HCT116 (cell line): ENCODE measurements at regions not wholly inside any gene's neighbourhood (a gene's known extent, or its start where the extent isn't known, plus 50 kb on each side); places are given as distances from the start of the nearest gene placed in this dataset.

ENCODE experiments used
- ATAC-seq: fragments of 200-7000 bp; cut with Tn5 transposase; 2 replicates; pipeline ENCODE4 v1.9.1; 2020; ENCODE audit warnings: mild to moderate bottlenecking, moderate library complexity
- BruUV-seq: library from RNA; stranded (reverse); fragments of 400-500 nt; replicated peaks from 2 replicates; lab custom pipeline; 2021; lab: Mats Ljungman, UMichigan
- CTCF ChIA-PET: fragments of 300-600 bp; sonication (Branson Sonifier 250); formaldehyde crosslinking; loops from one replicate; lab custom pipeline; 2021; ENCODE audit warnings: antibody characterized with exemption; lab: Charles Lee
- POLR2A ChIA-PET: fragments of 300-600, 350-600 bp; sonication (Branson Sonifier 250); formaldehyde crosslinking; loops from one replicate; lab custom pipeline; 2021; ENCODE audit warnings: antibody characterized with exemption; lab: Charles Lee
- RAD21 ChIA-PET, 2 experiments: fragments of 300-600 bp; sonication (Branson Sonifier 250); formaldehyde crosslinking; loops; one replicate each; lab custom pipeline; 2023; ENCODE audit warnings: low total read pairs in 2 of 2; ENCODE audit not compliant: uncharacterized antibody in 2 of 2, unreplicated experiment in 2 of 2, low non-redundant PET in 1 of 2; lab: Charles Lee
- DNase-seq: peaks from one replicate; pipeline ENCODE4 v3.0.0-alpha.2; 2010; ENCODE audit warnings: low read depth, low spot score
- H2AFZ ChIP-seq: fragments of 200-600 bp; shearing (Covaris generic), sonication (generic); 2 replicates; pipeline ENCODE4 v1.6.1; 2017; ENCODE audit warnings: low read depth, mixed run types, mixed read lengths, antibody characterized with exemption, low read length; ENCODE audit not compliant: poor library complexity, severe bottlenecking
- H3K27ac ChIP-seq: 2 replicates; pipeline ENCODE4 v1.5.1; 2012; ENCODE audit warnings: low read depth, low read length
- H3K27me3 ChIP-seq: fragments of 200-600 bp; sonication (generic); 2 replicates; pipeline ENCODE4 v1.6.1; 2016; ENCODE audit warnings: mixed run types, low read length, mixed read lengths; ENCODE audit not compliant: insufficient read depth
- H3K36me3 ChIP-seq, 2 experiments: fragments of 200-500 bp in 1 of 2; fragments of 200-600 bp in 1 of 2; sonication (Bioruptor generic) in 1 of 2; sonication (generic) in 1 of 2; 2 replicates each; pipeline versions ENCODE4 v1.5.1 to v1.6.1; 2014 to 2016; ENCODE audit warnings: low read length in 2 of 2, inconsistent platforms in 1 of 2, mixed read lengths in 1 of 2, mixed run types in 1 of 2; ENCODE audit not compliant: insufficient read depth in 2 of 2, control insufficient read depth in 1 of 2
- H3K4me1 ChIP-seq, 2 experiments: fragments of 200-600 bp in 1 of 2; sonication (generic) in 1 of 2; 2 replicates each; pipeline versions ENCODE4 v1.5.1 to v1.6.1; 2012 to 2017; ENCODE audit warnings: low read length in 2 of 2, inconsistent platforms in 1 of 2, mild to moderate bottlenecking in 1 of 2, mixed read lengths in 1 of 2, mixed run types in 1 of 2, moderate library complexity in 1 of 2; ENCODE audit not compliant: insufficient read depth in 2 of 2, control insufficient read depth in 1 of 2
- H3K4me2 ChIP-seq: fragments of 200-600 bp; sonication (generic); 2 replicates; pipeline ENCODE4 v1.6.1; 2017; ENCODE audit warnings: mixed run types, low read length, mixed read lengths
- H3K4me3 ChIP-seq, 2 experiments: fragments of 200-600 bp in 1 of 2; sonication (generic) in 1 of 2; replicated peaks in 1 of 2; 2 replicates each; pipeline ENCODE4 v1.5.1; 2011 to 2016; ENCODE audit warnings: low read length in 2 of 2, control low read depth in 1 of 2, low read depth in 1 of 2, mild to moderate bottlenecking in 1 of 2, mixed read lengths in 1 of 2, mixed run types in 1 of 2
- H3K79me2 ChIP-seq: fragments of 200-600 bp; sonication (generic); 2 replicates; pipeline ENCODE4 v1.6.1; 2017; ENCODE audit warnings: mild to moderate bottlenecking, mixed run types, low read length, moderate library complexity, mixed read lengths; ENCODE audit not compliant: insufficient read depth
- H3K9ac ChIP-seq: fragments of 200-600 bp; sonication (generic); 2 replicates; pipeline ENCODE4 v1.6.1; 2016; ENCODE audit warnings: low read length, mixed read lengths
- H3K9me2 ChIP-seq: fragments of 200-600 bp; sonication (generic), shearing (Covaris generic); 2 replicates; pipeline ENCODE4 v1.6.1; 2017; ENCODE audit warnings: mixed run types, mild to moderate bottlenecking, moderate library complexity; ENCODE audit not compliant: insufficient read depth
- H3K9me3 ChIP-seq, 2 experiments: fragments of 200-500 bp in 1 of 2; fragments of 200-600 bp in 1 of 2; sonication (Bioruptor generic) in 1 of 2; sonication (generic) in 1 of 2; 2 replicates each; pipeline ENCODE4 v1.6.1; 2014 to 2017; ENCODE audit warnings: low read length in 2 of 2, mixed read lengths in 2 of 2, inconsistent platforms in 1 of 2, low read depth in 1 of 2, mild to moderate bottlenecking in 1 of 2, mixed run types in 1 of 2, moderate library complexity in 1 of 2; ENCODE audit not compliant: control insufficient read depth in 1 of 2, insufficient read depth in 1 of 2
- H4K20me1 ChIP-seq: fragments of 200-600 bp; sonication (generic), shearing (Covaris generic); 2 replicates; pipeline ENCODE4 v1.6.1; 2017; ENCODE audit warnings: mixed run types, mild to moderate bottlenecking, moderate library complexity; ENCODE audit not compliant: insufficient read depth
- ATF3 ChIP-seq: IDR thresholded peaks from 2 replicates; pipeline ENCODE4 v1.6.1; 2012
- CBX3 ChIP-seq: IDR thresholded peaks from 2 replicates; pipeline ENCODE4 v1.6.1; 2012; ENCODE audit warnings: low read depth
- CEBPB ChIP-seq: IDR thresholded peaks from 2 replicates; pipeline ENCODE4 v1.6.1; 2012; ENCODE audit warnings: low read depth
- ELF1 ChIP-seq: IDR thresholded peaks from 2 replicates; pipeline ENCODE4 v1.6.1; 2012; ENCODE audit warnings: low read depth, borderline replicate concordance
- EZH2 ChIP-seq: fragments of 200-600 bp; sonication (generic); IDR thresholded peaks from 2 replicates; pipeline ENCODE4 v1.6.1; 2017; ENCODE audit warnings: antibody characterized with exemption, mixed run types
- EZH2phosphoT487 ChIP-seq: fragments of 200-600 bp; IDR thresholded peaks from 2 replicates; pipeline ENCODE4 v1.6.1; 2018; ENCODE audit warnings: antibody characterized with exemption, borderline replicate concordance
- JUND ChIP-seq: IDR thresholded peaks from 2 replicates; pipeline ENCODE4 v1.6.1; 2012
- POLR2A ChIP-seq: IDR thresholded peaks from 2 replicates; pipeline ENCODE4 v1.7.0; 2011; ENCODE audit warnings: borderline replicate concordance; ENCODE audit not compliant: insufficient read depth, insufficient read length; ENCODE audit errors: extremely low read depth
- RAD21 ChIP-seq: IDR thresholded peaks from 2 replicates; pipeline ENCODE4 v1.6.1; 2012; ENCODE audit warnings: low read depth, mild to moderate bottlenecking
- REST ChIP-seq: IDR thresholded peaks from 2 replicates; pipeline ENCODE4 v1.6.1; 2012; ENCODE audit warnings: low read depth
- SIN3A ChIP-seq: IDR thresholded peaks from 2 replicates; pipeline ENCODE4 v1.6.1; 2012; ENCODE audit warnings: low read depth
- TCF7L2 ChIP-seq: IDR thresholded peaks from 2 replicates; pipeline ENCODE4 v1.7.0; 2011; ENCODE audit warnings: borderline replicate concordance, inconsistent platforms; ENCODE audit not compliant: insufficient read depth, insufficient read length; ENCODE audit errors: extremely low read depth
- YY1 ChIP-seq: IDR thresholded peaks from 2 replicates; pipeline ENCODE4 v1.6.1; 2011; ENCODE audit warnings: low read length, low read depth, moderate library complexity, mild to moderate bottlenecking; ENCODE audit not compliant: insufficient replicate concordance; ENCODE audit errors: extremely low read depth
- ZFX ChIP-seq: fragments of 450-650 bp; IDR thresholded peaks from 2 replicates; pipeline ENCODE4 v1.6.1; 2017
- intact Hi-C: fragments of 100-400 bp; cut with micrococcal nuclease; formaldehyde crosslinking; loops from 2 replicates; pipeline ENCODE4 v1.10.0; 2022
- TF ChIP-seq, protein P1 (sequence below): IDR thresholded peaks from 2 replicates; pipeline ENCODE4 v1.6.1; 2012

DNA sequence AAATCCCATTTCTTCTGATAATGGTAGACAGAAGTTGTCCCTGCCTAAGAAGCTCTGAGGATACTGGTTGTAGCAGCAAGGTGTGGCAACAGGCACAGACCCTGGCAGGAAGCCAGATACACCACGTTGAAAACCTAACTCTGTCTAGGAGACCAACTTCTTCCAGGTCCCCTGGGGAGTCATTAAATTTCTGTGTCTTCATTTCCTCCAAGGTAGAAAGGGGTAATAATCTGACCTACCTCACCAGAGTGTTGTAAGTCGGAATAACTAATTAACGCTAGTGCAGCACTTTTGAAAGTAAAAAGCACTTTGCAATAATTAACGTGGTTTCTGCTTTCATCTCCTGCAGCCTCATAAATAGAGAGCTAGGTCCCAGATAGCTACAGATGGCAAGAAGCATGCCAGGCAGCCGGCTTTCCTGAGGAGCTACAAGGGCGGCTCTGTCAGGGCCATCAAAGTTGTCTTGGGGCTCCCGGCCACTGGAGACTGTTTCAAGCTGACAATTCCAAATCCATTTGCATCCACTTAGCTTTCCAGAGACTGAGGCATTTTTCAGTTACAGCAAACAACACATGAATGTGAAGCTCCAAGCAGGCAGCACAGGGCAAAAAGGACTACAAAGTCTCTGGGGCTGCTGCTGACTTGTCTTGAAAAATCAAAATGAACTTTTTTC, 176.2 kb downstream of the FOXO1 start:
- TF ChIP-seq CBX3 (no peak), YY1 (no peak), RAD21 (no peak), ATF3 (no peak), EZH2phosphoT487 (no peak), SIN3A (no peak), EZH2 (no peak), POLR2A (no peak)
- TF ChIP-seq, protein P1, sequence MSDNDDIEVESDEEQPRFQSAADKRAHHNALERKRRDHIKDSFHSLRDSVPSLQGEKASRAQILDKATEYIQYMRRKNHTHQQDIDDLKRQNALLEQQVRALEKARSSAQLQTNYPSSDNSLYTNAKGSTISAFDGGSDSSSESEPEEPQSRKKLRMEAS: no peak
- no peaks in the 10 kb centered on the region for H3K27me3 ChIP-seq
- ChIA-PET CTCF (no interaction called here), POLR2A (no interaction called here), RAD21 (no interaction called here)
- DNase-seq (no peak), ATAC-seq (no peak)
- no peaks in the 10 kb centered on the region for H3K9me3 ChIP-seq
- no peaks in the 10 kb centered on the region for H3K79me2 ChIP-seq
- BruUV-seq: no TSS peak
- no peaks in the 10 kb centered on the region for H3K36me3 ChIP-seq
- H3K27ac ChIP-seq: no peak overlapping the region
- peaks cover 0 to 8% of the 10 kb centered on the region in 2 experiments; a peak in 1 of 4 replicates for H3K4me1 ChIP-seq
- no peak overlapping the region for H3K4me3 ChIP-seq
- H3K9ac ChIP-seq: no peak overlapping the region
- intact Hi-C loops: no loop called here
- no peaks in the 10 kb centered on the region for H4K20me1 ChIP-seq
- H3K9me2 ChIP-seq: no peaks in the 10 kb centered on the region
- H3K4me2 ChIP-seq: no peak overlapping the region
- H2AFZ ChIP-seq: no peak overlapping the region

DNA sequence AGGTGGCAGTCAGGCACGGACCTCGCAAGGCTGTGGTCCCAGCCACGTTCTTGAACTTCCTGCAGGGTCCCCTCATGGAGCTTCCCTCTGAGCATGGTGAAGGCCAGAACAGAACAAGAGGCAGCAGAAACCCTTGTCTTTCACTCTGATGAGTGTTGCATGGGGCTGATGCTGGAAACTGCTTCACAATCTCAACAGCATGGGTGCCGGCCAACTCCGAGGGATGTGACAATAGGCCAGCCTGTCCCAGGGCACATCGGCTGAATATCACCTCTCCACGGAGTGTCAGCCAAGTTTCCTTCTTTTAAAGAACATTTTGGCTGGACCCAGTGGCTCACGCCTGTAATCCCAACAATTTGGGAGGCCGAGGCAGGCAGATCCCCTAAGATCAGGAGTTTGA, 173.9 kb downstream of the FOXO1 start:
- no peak overlapping the region for H3K4me2 ChIP-seq
- intact Hi-C loops: no loop called here
- TF ChIP-seq EZH2phosphoT487 (no peak), YY1 (no peak), TCF7L2 (no peak), SIN3A (no peak), CEBPB (no peak), JUND (no peak), ELF1 (no peak), RAD21 (no peak), CBX3 (no peak), ZFX (no peak), POLR2A (no peak), REST (no peak), EZH2 (no peak)
- TF ChIP-seq, protein P1: no peak

More for the DNA sequence above, 173.9 kb downstream of the FOXO1 start:
- H3K27ac ChIP-seq: no peak overlapping the region
- ChIA-PET CTCF (no interaction called here), POLR2A (no interaction called here), RAD21 (no interaction called here)
- peaks cover 0 to 7% of the 10 kb centered on the region in 2 experiments; a peak in 1 of 4 replicates for H3K4me1 ChIP-seq
- no peak overlapping the region for H3K9ac ChIP-seq
- H4K20me1 ChIP-seq: no peaks in the 10 kb centered on the region
- no peak overlapping the region for H2AFZ ChIP-seq
- DNase-seq (no peak), ATAC-seq (no peak)
- H3K36me3 ChIP-seq: no peaks in the 10 kb centered on the region
- no peak overlapping the region for H3K4me3 ChIP-seq
- H3K9me2 ChIP-seq: no peaks in the 10 kb centered on the region
- H3K9me3 ChIP-seq: no peaks in the 10 kb centered on the region
- H3K27me3 ChIP-seq: no peaks in the 10 kb centered on the region
- no peaks in the 10 kb centered on the region for H3K79me2 ChIP-seq
- BruUV-seq: no TSS peak
